GM21529 (cell line): ENCODE measurements at regions not wholly inside any gene's neighbourhood (a gene's known extent, or its start where the extent isn't known, plus 50 kb on each side); places are given as distances from the start of the nearest gene placed in this dataset.

Experiments used
- ATAC-seq: cut with Tn5 transposase; IDR thresholded peaks from one replicate; pipeline ENCODE4 v1.9.1; 2021; ENCODE audit not compliant: unreplicated experiment

- ATAC-seq: no peak
These were observed 93.0 kb upstream of the ZNF608 start for GRCh38 chr5:124839371-124839998.

DNA sequence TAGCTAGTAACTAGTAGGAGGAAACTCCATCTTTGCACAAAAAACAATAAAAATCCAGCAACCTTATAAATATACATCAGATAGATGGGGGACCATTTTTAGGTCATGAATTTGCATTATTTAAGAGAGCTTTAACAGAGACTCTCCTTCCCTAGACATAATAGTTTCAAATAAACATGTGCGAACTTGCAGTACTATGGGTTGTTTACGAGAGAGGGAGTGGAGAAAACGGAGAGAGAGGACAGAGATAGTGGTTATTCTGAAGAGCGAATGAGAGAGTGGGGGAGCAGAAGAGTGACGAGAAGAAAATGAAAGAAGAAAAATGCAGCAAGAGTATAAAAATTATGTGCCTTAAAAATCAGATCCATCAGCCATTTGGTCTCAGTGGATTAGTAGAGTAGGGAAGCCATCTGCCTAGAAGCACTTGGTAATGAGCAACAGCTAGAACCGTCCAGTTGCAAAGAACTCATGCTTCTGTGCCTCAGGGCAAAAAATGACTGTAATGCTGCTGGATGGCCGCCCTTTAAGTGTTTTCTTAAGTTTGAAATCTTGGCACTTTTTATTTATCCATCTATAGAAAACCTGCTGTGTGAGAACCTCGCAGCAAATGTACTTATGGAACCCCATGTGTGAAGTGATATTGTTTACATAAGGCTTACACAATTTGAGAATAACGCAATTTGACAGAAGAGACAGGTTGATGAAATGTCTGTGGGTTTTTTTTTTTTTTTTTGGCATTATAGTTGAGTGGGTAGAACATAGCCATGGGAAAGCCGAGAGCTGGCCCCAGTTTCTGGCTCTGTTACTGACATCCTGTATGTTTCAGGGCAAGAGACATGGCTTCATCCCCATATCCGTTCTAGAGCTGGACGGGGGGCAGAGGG is 95.6 kb upstream of the ZNF608 start:
- ATAC-seq: no peak

- no peak for ATAC-seq
These were observed 96.5 kb upstream of the ZNF608 start for GRCh38 chr5:124842725-124843595.

GRCh38 chr5:124843596-124843899 is 97.1 kb upstream of the ZNF608 start:
- ATAC-seq: no peak

DNA sequence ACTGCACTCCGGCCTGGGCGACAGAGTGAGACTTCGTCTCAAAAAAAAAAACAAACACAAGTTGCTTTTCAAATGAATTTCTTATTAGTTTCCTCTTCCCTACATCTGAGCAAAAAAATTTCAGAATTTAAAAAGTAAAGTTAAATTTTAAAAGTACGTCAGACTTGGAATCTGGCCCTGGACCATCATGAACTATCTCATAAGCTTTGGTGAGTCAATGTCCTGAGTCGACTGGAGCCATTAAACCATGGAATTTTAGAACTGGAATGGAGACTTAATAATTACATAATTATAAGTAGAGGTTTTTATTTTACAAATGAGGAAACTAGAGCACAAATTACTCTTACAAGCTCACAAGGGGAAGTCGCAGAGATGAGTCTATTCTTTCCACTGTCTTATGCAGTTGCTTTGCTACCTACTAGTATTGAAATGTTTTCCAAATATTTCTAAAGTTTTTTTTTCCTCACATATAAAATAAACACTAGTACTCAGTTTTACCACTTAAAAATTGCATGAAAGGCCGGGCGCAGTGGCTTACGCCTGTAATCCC is 98.0 kb upstream of the ZNF608 start:
- no peak for ATAC-seq

DNA sequence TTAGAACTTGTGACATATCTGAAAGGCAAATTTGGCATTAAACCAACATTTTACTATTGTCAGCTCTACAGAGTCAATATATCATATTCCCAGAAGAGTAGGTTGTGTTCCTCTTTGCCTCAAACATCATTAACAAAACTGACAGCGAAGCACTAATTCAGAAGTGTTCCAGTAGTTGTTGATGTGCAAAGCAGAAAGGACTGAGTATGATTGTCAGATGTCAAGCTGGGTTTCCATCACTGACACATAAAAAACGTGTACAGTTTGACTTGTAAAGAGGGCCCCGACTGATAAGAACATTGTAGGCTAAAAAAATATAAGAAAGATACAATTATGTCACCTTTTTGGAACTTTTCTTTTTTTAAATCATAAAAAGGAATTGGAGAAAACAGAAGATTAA is 101.5 kb upstream of the ZNF608 start:
- ATAC-seq: no peak

DNA sequence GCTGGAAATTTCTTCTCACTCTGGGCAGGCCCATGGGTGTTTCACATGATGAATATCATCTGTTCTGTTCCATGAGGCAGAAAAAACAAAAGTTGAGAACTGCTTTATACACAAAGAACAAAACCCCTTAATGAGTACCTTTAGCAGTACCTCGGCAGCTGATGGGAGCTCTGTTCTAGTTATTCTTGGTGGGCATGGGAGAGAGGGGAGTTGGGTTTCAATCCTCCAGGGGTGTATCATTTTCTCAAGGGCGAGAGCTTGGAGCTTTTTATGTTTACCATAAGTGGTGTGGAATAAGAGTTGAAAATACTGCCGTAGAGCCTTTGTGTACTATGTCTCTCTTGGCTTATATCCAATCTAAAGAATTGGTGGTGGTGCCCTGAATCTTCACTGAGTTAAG is 103.3 kb upstream of the ZNF608 start:
- ATAC-seq: no peak

DNA sequence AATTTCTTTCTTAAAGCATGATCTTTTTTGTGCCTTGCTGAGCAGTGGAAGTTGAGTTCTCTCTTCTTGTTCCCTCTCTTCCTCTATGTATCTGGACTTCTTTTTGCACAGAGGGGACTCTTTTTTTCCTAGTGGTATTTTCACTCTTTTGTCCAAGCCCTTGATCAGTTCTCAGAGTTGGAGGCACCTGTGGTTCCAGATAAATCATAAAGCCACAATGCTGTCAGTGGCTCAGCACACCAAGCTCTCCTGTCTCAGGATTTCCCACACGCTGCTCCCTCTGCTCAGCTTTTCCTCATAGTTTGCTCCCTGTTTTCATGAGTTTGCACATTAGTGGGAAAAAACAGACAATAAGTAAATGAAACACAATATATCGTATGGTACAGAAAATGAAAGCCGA is 110.3 kb upstream of the ZNF608 start:
- no peak for ATAC-seq

DNA sequence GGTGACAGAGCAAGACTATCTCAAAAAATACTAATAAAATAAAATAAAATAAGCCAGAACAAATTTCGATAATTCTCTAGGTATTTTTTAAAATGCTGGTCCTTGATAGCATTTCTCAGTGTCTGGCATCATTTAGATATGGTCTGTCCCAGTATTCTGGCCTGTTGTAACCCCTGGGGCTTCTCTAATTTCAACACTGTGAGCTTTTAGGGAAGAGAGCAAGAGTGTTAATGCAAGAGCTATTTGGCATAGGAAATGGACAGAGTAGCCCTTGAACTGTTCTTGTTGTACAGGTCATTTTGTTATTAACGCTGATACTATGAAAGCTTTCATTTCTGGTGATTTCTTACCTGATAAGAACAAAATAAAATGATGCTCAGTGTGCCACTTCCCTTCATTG is 112.2 kb upstream of the ZNF608 start:
- no peak for ATAC-seq

- ATAC-seq: no peak
These were observed 112.6 kb upstream of the ZNF608 start for GRCh38 chr5:124859027-124859426.

DNA sequence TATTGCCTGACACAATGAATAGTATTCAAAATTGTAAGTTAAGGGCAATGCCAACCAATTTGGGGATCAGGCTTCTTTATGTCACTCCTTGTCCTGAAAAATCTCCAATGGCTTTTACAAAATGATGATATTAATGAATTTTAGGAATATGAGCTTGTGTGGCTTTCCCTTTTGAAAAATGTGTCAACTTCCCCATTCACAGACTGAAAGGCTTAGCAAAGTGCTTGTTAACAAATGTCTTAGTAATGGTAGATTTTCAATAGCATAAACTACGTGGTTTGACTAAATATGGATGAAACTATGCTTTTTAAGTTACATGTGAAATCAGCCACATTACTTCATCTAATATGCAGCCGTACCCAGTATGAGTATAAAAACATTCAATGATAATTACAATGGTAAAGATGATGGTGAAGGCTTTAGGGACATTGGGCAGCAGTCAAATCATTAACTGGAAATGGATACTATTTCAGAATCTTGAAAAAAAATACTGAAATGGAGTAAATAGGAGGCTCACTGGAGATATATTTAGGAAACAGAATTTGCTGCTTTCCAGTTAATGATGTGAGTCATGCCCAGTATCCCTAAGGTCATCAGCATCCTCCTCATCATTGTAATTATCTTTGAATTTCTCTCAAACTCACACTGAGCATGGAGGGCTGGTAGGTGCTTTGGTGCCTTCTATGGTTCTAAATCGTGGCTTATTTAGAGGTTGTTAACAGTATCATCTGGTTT is 113.3 kb upstream of the ZNF608 start:
- ATAC-seq: no peak

- no peak for ATAC-seq
These were observed 113.8 kb upstream of the ZNF608 start for GRCh38 chr5:124860291-124860655.

- no peak for ATAC-seq
These were observed 118.6 kb upstream of the ZNF608 start for GRCh38 chr5:124865066-124865465.

- no peak for ATAC-seq
These were observed 119.3 kb upstream of the ZNF608 start for GRCh38 chr5:124865603-124866354.

GRCh38 chr5:124866355-124867136 is 120.1 kb upstream of the ZNF608 start:
- no peak for ATAC-seq

GRCh38 chr5:124867137-124867704 is 120.8 kb upstream of the ZNF608 start:
- ATAC-seq: no peak

DNA sequence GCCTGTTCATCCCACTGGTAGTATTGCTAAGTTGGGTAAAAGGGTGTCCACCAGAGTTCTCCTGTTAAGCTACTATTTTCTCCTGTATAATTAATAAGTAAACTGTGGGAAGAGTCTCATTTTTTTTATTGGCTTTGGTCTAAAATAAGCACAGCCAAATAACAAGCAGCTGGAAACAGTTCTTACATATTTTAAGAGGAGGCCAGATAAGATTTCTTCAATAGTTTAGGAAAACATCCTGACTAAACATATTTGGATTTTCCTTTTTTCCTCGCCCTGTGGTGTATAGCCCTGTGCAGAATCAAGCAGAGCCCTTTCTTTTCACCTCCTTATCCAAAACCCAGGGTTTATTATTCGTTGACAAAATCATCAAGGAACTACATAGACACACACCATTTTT is 122.2 kb upstream of the ZNF608 start:
- no peak for ATAC-seq

DNA sequence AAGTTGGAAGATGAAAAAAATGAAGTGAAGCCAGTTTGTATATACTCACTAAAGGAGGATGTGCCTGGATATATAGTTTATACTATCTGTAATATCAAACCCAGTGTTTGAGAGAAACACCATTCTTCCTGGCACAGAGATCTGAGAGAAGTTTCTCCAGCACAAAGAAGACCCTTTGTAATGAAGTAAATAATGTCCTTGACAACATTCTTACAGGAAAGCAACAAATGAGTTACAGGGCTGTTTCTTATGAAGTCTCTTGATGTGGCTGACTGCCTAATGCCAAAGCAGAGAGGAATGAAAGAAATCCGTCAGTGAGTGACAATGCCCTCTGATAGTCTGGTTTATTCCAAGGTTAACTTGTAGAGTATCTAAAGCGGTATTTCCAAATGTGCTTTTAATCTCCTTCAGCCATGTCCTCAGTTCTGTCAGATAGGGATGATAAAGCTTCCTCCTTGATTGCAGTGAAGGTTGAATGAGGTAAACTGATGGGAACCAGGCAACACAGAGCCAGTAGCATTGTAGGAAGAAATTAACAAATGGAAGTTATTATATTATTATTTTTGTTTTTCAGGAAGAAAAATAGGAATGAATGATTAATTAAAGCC is 123.1 kb upstream of the ZNF608 start:
- ATAC-seq: no peak

DNA sequence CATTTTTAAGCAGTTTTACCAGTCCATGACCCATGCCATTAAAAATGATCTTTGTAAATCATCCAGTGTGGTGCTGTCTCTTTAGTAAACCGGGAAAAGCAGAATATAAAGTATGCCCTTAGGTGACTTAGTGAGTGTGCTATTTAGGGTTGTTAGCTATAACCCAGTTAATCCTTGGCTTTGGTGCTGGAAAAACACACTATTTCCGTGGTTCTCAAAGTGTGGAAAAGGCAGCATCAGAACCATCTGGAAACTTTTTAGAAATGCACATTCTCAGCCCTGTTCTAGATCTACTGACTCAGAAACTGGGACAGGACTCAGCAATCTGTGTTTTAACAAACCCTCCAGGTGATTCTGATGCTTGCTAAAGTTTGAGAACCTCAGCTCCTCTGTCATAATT is 123.6 kb upstream of the ZNF608 start:
- ATAC-seq: no peak
